GM12892 (cell line): ENCODE measurements at regions not wholly inside any gene's neighbourhood (a gene's known extent, or its start where the extent isn't known, plus 50 kb on each side); places are given as distances from the start of the nearest gene placed in this dataset.
"Not testable (repeated sequence)": the region's sequence is repeated elsewhere in the genome, so short reads cannot be mapped to it uniquely, and the experiment has no call there.

ENCODE experiments used
- POLR2A ChIP-seq: IDR thresholded peaks from 2 replicates; pipeline ENCODE4 v1.6.1; 2011; ENCODE audit warnings: low read depth, low read length, control low read depth
- POLR2AphosphoS5 ChIP-seq: IDR thresholded peaks from 2 replicates; pipeline ENCODE4 v1.6.1; 2011; ENCODE audit warnings: low read depth, low read length, control low read depth

DNA sequence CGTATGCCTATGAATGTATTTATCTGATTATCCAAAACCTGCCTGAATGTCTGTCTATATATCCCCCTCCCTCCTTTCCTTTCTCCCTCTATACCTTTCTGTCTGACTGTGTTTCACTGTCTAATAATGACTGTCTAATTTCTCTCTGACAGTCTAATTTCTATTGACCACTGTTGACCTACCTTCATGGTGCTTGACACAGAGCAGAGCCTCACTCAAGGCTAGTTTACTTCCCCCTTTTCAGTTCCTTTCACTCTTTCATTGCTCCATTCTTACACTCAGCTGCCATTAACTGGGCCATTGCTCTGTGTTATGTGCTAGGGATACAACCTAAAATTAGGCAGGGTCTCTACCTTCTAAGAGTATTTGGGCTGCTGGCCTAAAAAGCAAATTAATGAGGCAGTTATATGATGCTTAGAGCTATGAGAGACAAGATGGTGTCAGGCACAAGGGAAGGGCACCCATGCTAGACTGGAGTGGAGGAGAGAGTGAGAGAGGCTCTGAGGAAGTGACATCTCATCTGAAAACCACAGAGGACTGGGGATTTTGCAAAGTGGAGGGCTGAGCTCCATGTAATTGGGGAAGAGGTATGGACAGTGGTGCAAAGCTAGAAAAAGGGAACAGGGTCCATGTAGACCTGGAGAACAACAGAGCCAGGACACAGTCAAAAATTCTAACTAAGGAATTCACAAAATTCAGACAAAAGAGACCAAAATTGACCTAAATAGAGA is 348.6 kb upstream of the CHRNA7 start:
- TF ChIP-seq POLR2AphosphoS5, POLR2A: not testable (repeated sequence)
